ENCODE measurements at regions not wholly inside any gene's neighbourhood (a gene's known extent, or its start where the extent isn't known, plus 50 kb on each side); places are given as distances from the start of the nearest gene placed in this dataset.

GRCh38 chr12:25866586-25867378 is 91.7 kb upstream of the RASSF8 start:
- no peak for TF ChIP-seq EZH2 (optimal IDR thresholded peaks at IDR 0.05; ENCODE audit: low read depth, low read length)
- no peak for TF ChIP-seq EZH2phosphoT487 (IDR thresholded peaks at IDR 0.05; ENCODE audit: low read length)
- no peak for TF ChIP-seq CTCF (IDR thresholded peaks at IDR 0.05; ENCODE audit: low read length)
- no peak overlapping the region for H3K27ac ChIP-seq (ENCODE audit: low read length)
- no peak for DNase-seq

GRCh38 chr12:25868193-25868592 is 90.3 kb upstream of the RASSF8 start:
- H3K27ac ChIP-seq (ENCODE audit: low read length) = no peak overlapping the region
- no peak overlapping the region for H2AFZ ChIP-seq (ENCODE audit: low read length)
- H3K9ac ChIP-seq (ENCODE audit: low read length) = no peak overlapping the region
- H3F3A ChIP-seq (ENCODE audit: insufficient read depth, low read length) = no peaks in the 10 kb centered on the region
- H3K27me3 ChIP-seq (replicated peaks; ENCODE audit: insufficient read depth, low read length) = no peaks in the 10 kb centered on the region
- H3K79me2 ChIP-seq (ENCODE audit: low read length) = no peaks in the 10 kb centered on the region
- H3K36me3 ChIP-seq (replicated peaks; ENCODE audit: insufficient read depth, low read length) = no peaks in the 10 kb centered on the region
- no peaks in the 10 kb centered on the region for H3K9me3 ChIP-seq (replicated peaks; ENCODE audit: insufficient read depth, low read length)
- TF ChIP-seq EZH2phosphoT487 (IDR thresholded peaks at IDR 0.05; ENCODE audit: low read length) (no peak), EZH2 (optimal IDR thresholded peaks at IDR 0.05; ENCODE audit: low read depth, low read length) (no peak), CTCF (IDR thresholded peaks at IDR 0.05; ENCODE audit: low read length) (no peak)
- H3K4me2 ChIP-seq (ENCODE audit: low read depth, low read length) = no peak overlapping the region
- no peaks in the 10 kb centered on the region for H4K20me1 ChIP-seq (ENCODE audit: insufficient read depth, low read length)
- no peaks in the 10 kb centered on the region for H3K4me1 ChIP-seq (ENCODE audit: low read length)
- H3K4me3 ChIP-seq (ENCODE audit: low read length) = no peak overlapping the region
- no peaks in the 10 kb centered on the region for H3K9me2 ChIP-seq (replicated peaks; ENCODE audit: insufficient read depth, low read length)
- no peak for DNase-seq

More at GRCh38 chr12:25866586-25867378, 91.7 kb upstream of the RASSF8 start:
- no peaks in the 10 kb centered on the region for H3K79me2 ChIP-seq (ENCODE audit: low read length)
- no peaks in the 10 kb centered on the region for H3K36me3 ChIP-seq (replicated peaks; ENCODE audit: insufficient read depth, low read length)
- no peak overlapping the region for H3K4me2 ChIP-seq (ENCODE audit: low read depth, low read length)
- H3K4me3 ChIP-seq (ENCODE audit: low read length) = no peak overlapping the region
- no peaks in the 10 kb centered on the region for H3K9me2 ChIP-seq (replicated peaks; ENCODE audit: insufficient read depth, low read length)
- no peaks in the 10 kb centered on the region for H3K4me1 ChIP-seq (ENCODE audit: low read length)
- no peaks in the 10 kb centered on the region for H3K9me3 ChIP-seq (replicated peaks; ENCODE audit: insufficient read depth, low read length)
- H3K27me3 ChIP-seq (replicated peaks; ENCODE audit: insufficient read depth, low read length) = no peaks in the 10 kb centered on the region
- H3F3A ChIP-seq (ENCODE audit: insufficient read depth, low read length) = no peaks in the 10 kb centered on the region
- H4K20me1 ChIP-seq (ENCODE audit: insufficient read depth, low read length) = no peaks in the 10 kb centered on the region
- H3K9ac ChIP-seq (ENCODE audit: low read length) = no peak overlapping the region
- H2AFZ ChIP-seq (ENCODE audit: low read length) = no peak overlapping the region

GRCh38 chr12:25872137-25872536 is 86.3 kb upstream of the RASSF8 start:
- Histone ChIP-seq H2AFZ (ENCODE audit: low read length) (no peak overlapping the region), H3K4me2 (ENCODE audit: low read depth, low read length) (no peak overlapping the region), H3K27ac (ENCODE audit: low read length) (no peak overlapping the region), H3K79me2 (ENCODE audit: low read length) (no peaks in the 10 kb centered on the region), H3K4me3 (ENCODE audit: low read length) (no peak overlapping the region), H3K9ac (ENCODE audit: low read length) (no peak overlapping the region), H3K9me3 (replicated peaks; ENCODE audit: insufficient read depth, low read length) (no peaks in the 10 kb centered on the region), H4K20me1 (ENCODE audit: insufficient read depth, low read length) (no peaks in the 10 kb centered on the region), H3K27me3 (replicated peaks; ENCODE audit: insufficient read depth, low read length) (no peaks in the 10 kb centered on the region), H3F3A (ENCODE audit: insufficient read depth, low read length) (no peaks in the 10 kb centered on the region), H3K36me3 (replicated peaks; ENCODE audit: insufficient read depth, low read length) (no peaks in the 10 kb centered on the region), H3K9me2 (replicated peaks; ENCODE audit: insufficient read depth, low read length) (no peaks in the 10 kb centered on the region), H3K4me1 (ENCODE audit: low read length) (no peaks in the 10 kb centered on the region)
- TF ChIP-seq EZH2 (optimal IDR thresholded peaks at IDR 0.05; ENCODE audit: low read depth, low read length) = no peak
- TF ChIP-seq EZH2phosphoT487 (IDR thresholded peaks at IDR 0.05; ENCODE audit: low read length) = no peak
- no peak for TF ChIP-seq CTCF (IDR thresholded peaks at IDR 0.05; ENCODE audit: low read length)
- no peak for DNase-seq

All from MM.1S (cell line).